ENCODE measurements at regions not wholly inside any gene's neighbourhood (a gene's known extent, or its start where the extent isn't known, plus 50 kb on each side); places are given as distances from the start of the nearest gene placed in this dataset.

DNA sequence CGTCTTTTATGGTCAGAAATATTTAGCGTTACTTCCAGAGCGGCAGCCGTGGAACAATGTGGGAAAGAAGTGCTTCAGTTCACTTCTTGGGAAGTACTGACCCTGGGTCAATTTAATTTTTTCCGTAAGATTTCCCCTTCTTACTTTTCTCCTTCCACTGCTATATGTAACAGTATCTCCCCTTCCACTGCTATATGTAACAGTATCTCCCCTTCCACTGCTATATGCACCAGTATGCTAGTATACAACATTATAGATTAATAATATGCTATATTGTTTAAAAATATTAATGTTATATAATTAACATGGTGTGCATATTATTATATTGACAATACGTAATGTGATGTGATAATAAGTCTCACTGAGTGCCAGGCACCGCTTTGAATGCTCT, 69.7 kb upstream of the ERG start:
- no peak for TF ChIP-seq POLR2A (IDR thresholded peaks at IDR 0.05)
- TF ChIP-seq, protein P1, sequence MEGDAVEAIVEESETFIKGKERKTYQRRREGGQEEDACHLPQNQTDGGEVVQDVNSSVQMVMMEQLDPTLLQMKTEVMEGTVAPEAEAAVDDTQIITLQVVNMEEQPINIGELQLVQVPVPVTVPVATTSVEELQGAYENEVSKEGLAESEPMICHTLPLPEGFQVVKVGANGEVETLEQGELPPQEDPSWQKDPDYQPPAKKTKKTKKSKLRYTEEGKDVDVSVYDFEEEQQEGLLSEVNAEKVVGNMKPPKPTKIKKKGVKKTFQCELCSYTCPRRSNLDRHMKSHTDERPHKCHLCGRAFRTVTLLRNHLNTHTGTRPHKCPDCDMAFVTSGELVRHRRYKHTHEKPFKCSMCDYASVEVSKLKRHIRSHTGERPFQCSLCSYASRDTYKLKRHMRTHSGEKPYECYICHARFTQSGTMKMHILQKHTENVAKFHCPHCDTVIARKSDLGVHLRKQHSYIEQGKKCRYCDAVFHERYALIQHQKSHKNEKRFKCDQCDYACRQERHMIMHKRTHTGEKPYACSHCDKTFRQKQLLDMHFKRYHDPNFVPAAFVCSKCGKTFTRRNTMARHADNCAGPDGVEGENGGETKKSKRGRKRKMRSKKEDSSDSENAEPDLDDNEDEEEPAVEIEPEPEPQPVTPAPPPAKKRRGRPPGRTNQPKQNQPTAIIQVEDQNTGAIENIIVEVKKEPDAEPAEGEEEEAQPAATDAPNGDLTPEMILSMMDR (IDR thresholded peaks at IDR 0.05) = no peak
